OCI-M2 (cell line): ENCODE measurements at regions not wholly inside any gene's neighbourhood (a gene's known extent, or its start where the extent isn't known, plus 50 kb on each side); places are given as distances from the start of the nearest gene placed in this dataset.

Source experiments
- DNase-seq: peaks from one replicate; lab custom pipeline; 2025; ENCODE audit not compliant: unreplicated experiment; lab: John Stamatoyannopoulos, UW

DNA sequence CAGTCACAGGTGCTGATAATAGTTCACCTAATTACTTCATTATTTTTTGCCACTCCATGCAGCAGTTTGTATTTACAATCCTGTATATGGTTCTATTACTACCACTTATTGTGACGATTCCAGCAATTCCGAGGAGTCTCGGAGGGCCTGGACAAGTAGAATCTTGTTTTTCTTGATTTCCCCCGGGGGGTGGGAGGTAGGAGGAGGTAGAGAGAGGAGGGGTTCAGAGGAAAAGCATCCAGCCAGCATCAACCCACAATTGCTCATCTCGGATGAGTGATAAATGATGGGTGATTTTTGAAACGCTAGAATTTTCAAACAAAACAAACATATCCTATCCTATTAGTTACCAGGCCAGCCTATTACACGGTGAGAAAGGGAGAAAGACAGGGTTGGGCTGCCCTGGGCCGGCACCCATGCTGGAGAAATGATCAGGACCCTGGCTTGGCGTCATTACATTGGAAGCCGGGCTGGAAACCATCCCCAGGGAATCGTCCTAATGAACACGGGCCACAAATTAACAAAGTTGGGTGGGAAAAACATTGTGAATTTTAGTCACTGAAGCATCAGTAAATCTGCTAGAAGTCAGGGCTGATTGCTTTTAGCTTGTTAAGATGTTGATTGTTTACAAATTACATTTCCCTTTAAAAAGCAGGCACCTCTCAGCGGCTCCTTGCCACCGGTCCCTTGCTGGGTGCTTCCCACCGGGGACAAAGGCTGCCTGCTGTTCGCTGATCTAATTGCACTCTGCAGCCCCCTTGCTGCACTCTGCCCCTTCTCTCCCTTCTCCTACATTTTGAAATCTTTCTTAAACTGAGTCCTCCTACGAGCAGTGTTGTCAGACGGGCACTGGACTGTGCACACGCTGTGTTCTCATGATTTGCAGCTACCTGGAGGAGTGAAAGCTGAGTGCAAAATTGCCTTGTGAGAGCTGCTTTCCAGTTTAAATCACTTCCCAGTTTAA, 95.5 kb downstream of the FAM204A start:
- DNase-seq: no peak

GRCh38 chr10:118243907-118244306, 98.2 kb downstream of the FAM204A start:
- DNase-seq: no peak

DNA sequence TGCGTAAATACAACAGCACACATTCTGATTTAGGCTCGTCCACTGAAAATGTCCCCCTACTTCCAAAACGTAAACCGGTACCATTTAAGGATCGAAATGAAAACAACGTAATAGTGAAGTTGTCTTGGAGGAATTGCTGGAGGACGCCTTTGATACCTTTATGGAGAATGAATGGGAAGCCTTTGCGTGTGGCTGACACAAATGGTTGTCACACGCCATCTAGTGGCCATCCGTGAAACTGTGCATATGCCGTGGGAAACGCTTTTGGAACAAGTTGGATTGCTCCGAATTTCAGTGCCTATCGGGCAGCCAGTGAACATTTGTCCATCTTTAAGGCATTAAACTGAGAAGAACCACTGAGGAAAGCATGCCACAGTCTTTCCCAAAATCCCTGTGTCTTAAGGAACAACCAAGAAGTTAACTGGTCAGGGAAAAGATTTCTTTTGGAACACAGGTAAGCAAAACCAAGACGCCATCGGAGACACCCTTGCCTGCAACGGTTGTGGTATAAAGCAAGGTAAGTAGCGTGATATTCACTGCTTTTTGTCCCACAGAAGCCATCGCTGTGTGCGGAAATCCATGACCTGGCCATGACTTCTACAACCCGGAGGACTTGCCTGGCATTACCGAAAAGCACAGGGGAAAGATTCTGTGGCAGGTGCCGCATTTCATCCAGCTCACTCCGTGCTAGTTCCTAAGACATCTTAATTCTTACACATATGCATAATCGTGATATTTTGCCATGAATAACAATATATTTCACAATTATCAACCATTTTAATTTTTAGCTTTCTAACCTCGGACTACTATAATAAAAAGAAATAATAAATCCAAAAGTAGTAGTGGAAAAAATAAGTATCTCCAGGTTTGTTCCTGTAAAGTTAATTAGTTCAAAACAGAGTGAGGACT, 100.6 kb downstream of the FAM204A start:
- DNase-seq: peak; percentile 18

DNA sequence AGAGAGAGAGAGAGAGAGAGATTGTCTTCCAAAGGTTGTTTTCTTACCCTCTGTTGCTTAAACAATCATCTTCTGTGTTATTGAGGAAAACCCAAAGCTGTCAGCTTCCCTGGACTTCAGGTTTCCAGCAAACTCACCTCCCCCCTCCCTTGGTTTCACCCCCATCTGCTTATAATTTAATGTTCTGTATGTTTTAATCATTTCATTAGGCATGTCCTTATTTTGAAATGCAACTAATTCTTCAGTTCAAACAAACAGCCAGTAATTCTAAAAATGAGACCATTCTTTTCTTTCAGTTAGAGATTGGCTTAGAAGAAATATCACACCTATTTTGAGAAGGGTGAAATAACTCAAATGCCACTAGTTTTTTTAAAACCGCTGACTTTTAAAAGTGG, 102.9 kb downstream of the FAM204A start:
- DNase-seq: no peak

GRCh38 chr10:118238573-118239235, 103.4 kb downstream of the FAM204A start:
- no peak for DNase-seq

DNA sequence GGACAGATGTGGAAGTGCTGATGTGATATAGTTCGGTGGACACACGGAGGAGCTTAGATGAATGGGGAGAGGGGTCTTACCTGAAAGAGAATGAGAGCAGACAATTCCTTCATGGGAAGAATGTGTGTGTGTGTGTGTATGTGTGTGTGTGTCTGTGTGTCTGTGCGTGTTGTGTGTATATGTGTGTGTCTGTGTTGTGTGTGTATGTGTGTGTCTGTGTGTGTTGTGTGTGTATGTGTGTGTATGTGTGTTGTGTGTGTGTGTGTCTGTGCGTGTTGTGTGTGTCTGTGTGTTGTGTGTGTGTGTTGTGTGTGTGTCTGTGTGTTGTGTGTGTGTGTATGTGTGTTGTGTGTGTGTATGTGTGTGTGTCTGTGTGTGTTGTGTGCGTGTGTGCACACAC, 104.2 kb downstream of the FAM204A start:
- no peak for DNase-seq

DNA sequence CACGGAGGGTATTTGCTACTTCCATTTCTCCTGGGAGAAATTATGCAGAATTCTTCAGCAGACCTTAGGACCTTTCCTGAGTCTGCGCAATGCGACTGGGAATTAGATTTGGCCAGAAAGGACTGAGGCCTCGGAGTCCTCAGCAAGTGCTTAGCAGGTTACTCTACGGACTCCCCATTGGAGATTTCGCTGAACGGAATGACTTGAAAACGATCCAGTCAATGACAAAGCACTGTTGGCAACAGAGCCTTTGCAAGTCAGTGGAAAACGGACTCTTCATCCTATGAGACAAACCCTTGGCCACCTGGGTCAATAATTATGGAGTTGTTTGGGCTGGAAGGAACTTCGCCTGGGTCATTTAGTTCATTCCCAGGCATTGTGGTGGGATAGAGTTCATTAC, 107.4 kb downstream of the FAM204A start:
- no peak for DNase-seq

GRCh38 chr10:118220346-118220850, 121.7 kb downstream of the FAM204A start:
- no peak for DNase-seq

GRCh38 chr10:118218562-118218961, 123.6 kb downstream of the FAM204A start:
- no peak for DNase-seq

GRCh38 chr10:118216571-118217170, 125.5 kb downstream of the FAM204A start:
- DNase-seq: no peak

GRCh38 chr10:118216020-118216419, 126.1 kb downstream of the FAM204A start:
- DNase-seq: no peak

- DNase-seq: no peak
Measured at GRCh38 chr10:118214776-118215175, 127.3 kb downstream of the FAM204A start.

GRCh38 chr10:118213436-118213835, 128.7 kb downstream of the FAM204A start:
- no peak for DNase-seq

DNA sequence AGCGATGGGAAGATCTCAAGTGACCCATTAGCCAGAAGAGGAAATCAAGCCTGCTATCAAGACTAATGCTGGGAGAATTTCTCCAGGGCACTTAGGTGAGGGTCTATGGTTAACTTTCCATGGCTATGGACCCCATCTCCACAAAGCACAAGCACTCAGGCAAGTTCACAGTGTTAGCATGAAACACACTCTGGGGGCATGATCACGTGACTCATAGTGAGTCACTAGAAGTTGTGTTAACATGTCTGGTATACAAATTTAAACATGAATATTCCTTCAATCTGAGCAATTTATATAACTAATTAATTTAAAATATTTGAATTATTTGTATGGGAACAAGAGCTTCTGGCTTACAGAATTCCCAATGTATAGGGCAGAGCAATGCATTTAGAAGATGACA, 131.8 kb downstream of the FAM204A start:
- no peak for DNase-seq

- no peak for DNase-seq
Measured at GRCh38 chr10:118209215-118209614, 132.9 kb downstream of the FAM204A start.

DNA sequence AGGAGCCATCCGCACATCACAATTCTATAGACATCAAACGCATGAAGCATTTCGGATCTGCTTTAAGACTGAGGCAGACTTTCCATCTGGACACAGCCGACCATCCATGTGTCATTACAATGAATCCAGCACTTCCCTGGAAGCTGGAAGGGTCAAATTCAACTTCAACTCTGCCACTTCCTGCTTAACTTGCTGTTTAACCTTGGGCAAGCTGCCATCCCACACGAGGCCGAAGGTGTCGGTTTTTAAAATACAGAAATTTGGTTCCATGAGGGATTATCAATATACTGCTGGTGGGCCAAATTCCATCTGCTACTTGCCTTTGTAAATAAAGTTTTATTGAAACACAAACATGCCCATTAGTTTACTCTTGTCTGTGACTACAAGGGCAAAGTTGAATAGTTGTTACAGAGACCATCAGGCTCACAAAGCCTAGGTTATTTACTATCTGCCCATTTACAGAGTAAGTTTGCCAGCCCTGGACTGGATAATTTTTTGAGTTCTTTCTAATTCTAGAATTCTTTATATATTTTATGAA, 134.6 kb downstream of the FAM204A start:
- DNase-seq: no peak

GRCh38 chr10:118204292-118204943, 137.7 kb downstream of the FAM204A start:
- no peak for DNase-seq

GRCh38 chr10:118203461-118203860, 138.7 kb downstream of the FAM204A start:
- no peak for DNase-seq

GRCh38 chr10:118195729-118196128, 146.4 kb downstream of the FAM204A start:
- no peak for DNase-seq

- no peak for DNase-seq
Measured at GRCh38 chr10:118193642-118194041, 146.9 kb upstream of the RAB11FIP2 start.
